Putamen (tissue), 1 donor: ENCODE measurements at regions not wholly inside any gene's neighbourhood (a gene's known extent, or its start where the extent isn't known, plus 50 kb on each side); places are given as distances from the start of the nearest gene placed in this dataset.
"Not testable (repeated sequence)": the region's sequence is repeated elsewhere in the genome, so short reads cannot be mapped to it uniquely, and the experiment has no call there.

ENCODE experiments used
- DNase-seq: peaks from one replicate; pipeline ENCODE4 v3.0.0-alpha.2; 2016; ENCODE audit warnings: low spot score

DNA sequence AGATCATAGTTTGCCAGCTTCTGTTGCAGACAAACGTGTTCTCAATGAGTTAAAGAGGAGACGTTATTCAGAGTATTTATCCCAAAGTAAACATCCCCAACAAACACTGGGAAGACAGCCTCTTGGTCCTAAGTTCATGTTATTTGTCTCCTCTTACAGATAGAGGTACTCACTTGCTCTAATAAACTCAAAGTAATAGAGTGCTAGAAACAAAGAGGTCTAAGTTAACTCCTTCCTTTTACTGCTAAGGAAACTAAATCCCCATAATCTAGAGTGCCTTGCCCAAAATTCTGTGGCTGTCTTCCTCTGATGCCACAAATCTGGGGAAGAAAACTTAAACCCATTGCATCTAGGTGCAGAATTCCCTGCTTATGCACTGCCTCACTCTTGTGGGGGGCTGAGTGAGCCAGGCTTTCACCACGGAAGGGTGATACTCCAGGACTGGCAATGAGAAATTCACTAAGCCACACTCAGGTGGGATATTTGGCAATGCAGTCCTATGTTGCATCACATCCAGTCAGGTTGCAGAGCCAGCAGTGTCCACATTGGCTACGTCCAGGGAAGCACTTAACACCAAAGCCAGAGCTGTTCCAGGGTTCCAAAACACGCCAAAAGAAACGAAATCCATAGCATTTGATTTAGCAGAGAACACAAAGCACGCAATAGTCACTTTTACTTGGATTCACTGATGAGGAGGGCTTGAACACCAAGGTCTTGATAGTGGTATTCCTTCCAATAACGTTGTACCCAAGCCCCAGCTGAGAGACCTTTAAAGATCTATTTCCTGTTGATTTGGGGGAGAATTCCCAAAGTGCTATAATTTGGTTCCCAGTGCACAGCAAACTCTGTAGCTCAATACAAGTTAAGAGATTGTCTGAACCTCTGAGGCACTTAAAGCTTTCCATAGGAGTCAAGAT lies 81.0 kb upstream of the FOXQ1 start:
- no peak for DNase-seq

DNA sequence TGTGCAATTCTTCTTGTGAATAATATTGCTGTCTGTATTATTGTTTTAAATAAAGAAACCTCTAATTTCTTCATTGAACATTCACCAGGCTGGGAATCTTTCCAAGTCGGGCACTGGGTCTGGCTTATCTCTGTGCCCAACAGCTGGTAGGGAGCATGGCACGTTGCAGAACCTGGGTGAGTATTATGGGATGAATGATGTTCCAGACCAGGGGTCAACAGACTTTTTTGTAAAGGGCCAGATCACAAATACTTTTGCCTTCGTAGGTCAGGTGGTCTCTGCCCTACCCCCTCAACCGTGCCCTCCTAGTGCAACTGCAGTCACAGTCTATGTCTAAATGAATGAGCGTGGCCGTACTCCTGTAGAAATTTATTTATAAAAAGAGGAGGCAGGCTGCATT lies 81.6 kb upstream of the FOXQ1 start:
- DNase-seq: no peak

DNA sequence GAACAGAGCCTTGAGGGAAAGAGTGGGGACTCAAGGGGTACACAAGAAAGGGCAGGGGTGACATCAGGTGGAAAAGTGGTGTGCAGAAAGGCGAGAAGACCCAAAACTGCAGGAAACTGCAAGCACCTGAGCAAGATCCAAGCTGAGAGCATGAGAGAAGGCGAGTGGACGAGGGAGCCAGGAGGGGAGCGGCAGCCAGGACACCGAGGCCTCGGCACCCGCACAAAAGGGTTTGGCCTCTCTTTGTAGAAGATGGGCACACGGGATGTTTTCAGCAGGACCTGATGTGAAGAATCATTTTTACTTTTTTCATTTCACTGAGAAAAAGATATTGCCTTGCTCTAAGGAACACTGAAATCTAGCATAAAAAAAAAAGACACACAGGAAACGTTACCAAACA lies 82.1 kb upstream of the FOXQ1 start:
- DNase-seq: no peak

DNA sequence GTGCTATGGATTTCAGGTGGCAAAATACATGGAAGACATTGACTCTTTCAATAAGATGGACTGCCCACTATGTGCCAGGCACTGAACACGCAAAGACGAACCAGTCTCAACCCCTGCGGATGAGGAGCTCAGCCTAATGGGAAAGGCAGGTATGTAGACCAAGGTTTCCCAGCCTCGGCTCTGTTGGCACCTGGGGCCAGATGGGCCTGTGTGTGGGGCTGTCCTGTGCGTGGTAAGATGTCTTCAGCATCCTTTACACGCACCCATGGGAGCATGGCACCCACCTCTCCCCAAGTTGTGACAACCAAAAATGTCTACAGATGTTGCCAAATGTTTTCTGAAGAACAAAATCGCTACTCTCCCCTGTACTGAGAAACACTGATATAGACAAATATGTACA lies 82.6 kb upstream of the FOXQ1 start:
- DNase-seq: no peak

DNA sequence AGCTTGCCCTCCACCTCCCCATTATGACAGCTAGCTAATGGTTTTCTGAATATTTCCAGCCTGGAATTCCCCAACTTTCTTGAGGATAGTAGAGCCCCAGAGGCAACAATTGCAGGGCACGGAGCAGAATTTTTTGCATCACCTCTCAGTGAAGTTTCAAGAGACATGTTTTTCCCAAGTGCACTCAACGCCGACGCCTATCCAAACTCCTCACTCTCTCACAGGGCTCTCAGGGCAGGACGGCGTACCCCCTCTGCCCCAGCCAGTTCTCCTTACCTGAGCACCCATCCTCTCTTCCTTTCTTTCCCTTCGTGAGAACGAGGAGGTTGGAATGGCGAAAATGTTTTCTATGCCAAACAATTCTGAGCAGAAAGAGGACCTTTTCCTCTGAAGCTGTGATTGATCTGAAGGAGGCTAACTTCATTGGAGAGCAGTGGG lies 83.1 kb upstream of the FOXQ1 start:
- DNase-seq: no peak

DNA sequence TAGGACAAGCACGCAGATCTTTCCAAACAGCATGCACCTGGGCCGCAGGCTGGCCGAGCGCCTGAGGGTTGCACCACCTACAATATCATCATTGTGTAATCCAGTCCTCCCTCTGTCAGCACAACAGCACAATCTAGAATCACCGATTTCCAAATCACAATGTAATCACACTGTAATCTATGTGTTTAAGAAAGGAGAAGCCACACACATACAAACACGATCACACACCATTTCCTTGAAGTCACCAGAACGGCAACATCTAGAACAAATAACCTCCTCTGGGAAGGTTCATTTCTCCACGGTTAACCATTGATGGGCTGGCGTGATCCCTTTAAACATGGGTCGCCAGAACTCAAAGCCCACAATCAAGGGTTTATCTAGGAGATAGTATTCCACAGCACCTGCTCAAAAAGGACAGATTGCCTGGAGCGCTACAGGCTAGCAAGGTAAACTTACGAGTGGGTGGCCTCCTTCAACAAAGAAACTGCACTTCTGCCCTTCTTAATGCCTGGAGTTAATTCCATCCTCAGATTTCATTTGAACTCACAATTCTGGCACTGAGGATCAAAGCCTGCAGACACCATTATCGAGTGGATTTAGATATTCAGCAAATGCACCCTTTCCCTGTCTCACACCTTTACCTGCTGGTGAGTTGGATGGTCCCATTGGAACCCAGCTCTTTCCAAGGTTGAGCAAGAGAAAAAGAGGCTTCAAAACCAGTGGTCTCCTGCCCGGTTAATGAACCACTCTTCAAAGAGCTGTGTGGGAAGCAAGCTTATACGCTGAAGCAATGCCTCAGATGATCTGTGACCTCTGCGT lies 83.8 kb upstream of the FOXQ1 start:
- no peak for DNase-seq

DNA sequence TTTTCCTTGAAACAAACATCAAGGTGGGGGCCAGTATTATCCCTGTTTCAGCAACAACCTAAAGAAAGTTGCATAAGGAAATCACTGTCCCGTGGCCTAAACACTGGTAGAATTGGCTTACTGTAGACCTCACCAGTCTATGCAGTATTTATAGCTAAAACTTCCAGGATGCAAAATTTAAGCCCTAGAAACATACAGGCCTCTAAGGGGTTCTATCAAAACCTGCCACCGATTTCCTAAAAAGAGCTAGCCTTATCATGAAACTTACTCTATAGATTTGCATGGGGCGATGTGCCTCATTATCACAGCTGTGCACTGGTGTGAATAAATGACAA lies 84.3 kb upstream of the FOXQ1 start:
- DNase-seq: no peak

DNA sequence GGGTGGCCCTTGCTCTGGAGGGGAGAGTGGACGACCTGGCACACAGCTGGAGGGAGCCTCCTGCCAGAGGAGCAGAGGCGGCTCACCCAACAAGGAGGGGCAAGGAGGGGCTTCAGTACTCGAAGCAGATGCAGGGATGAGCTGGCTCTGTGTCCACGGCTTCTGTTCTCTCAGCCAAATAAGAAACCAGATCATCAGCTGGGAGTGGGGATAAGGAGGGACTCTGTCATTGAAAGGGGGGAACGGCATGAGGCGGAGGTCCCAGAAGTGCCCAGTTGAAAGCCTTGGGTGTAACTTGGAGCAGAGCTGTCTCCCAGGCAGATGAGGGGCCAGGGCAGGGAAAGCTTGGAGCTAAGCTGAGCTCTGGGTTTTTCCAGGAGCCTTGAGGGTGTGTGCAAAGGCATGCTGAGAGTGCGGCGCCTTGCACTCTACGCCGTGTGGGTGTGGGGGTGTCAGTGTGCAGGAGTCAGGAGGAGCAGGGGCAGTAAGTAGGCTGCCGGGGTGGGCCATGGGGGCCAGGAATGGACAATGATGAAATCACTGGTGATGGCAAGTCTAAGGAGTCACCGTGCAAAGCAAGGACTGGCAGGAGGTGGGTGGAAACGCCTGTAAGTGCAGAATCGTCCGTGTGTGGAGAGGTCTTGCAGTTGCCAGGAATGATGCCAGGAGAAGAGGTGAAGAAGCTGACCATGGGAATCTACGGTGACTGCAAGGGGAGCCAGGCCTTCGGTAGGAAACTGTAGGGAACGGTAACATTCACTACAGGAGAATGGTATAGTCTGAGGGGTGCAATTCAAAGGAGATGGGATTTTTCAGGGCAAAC lies 85.4 kb upstream of the FOXQ1 start:
- no peak for DNase-seq

DNA sequence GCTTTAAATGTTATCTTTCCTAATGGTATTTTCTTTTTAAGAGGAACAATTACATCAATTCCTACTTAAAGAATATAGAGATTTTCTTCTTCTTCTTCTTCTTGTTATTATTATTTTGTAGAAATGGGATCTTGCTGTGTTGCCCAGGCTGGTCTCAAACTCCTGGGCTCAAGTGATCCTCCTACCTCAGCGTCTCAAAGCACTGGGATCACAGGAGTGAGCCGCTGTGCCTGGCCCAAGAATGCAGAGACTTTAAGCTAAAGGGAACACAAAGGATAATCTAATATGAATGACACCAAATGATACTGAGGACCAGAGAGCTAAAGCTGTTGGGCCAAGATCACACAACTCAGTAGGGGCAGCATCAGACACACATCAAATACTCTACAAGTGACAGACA lies 87.4 kb upstream of the FOXQ1 start:
- no peak for DNase-seq

DNA sequence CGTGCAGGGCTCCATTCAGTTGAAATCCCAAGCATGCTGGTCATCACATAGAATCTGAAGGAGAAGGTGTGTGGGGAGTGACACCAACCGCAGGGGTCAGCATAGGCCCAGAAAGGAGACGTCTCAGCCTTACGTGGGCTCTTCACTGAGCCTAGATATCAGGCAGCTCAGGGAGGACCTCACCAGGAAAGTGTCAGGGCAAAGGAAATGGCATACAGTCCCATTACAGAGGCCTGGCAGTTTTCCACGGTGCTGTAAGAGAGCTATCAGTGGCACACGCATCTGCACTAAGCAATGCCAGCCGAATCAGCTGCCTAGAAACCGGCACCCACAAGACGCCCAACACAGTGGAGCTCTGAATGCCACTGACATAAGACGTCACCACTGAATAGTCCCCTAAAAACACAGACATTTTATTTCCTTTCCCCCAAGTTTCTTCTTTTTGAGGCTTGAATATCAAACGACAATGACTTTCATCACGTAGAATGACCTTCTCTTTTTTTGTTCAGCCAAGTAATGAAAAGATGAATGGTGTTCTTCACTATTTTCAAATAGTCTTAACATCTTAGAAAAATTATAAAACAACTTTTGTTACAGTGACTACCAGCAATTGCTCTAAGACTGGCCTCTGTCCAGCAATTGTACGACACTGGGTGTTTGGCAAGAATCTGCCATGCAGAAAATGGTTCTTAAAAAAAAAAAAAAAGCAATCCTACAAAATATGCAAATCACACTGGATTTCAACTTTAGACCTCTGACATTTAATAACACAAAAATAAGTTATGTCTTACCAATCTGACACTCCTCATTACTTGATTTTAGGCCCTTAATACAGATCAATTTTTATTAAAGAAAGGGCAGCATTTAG lies 88.9 kb upstream of the FOXQ1 start:
- DNase-seq: peak; percentile 65

DNA sequence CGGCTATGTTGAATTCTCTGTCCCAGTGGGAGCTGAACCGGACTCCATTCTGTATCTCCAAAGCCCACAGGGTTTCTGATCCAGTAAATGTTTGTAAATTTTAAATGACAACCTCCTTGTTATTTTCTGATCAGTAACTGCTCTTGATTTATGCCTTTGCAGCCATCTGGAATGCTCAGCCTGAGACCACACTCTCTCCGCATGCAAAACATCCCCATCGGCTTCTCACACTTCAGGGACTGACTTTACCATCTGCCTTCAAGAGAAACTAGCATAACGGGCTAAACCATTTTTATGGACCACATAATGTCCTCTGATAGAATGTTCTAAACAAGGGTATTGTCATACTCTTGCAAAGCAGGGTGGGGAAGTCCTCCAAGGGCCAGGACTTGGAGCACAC lies 94.5 kb upstream of the FOXQ1 start:
- DNase-seq: no peak

DNA sequence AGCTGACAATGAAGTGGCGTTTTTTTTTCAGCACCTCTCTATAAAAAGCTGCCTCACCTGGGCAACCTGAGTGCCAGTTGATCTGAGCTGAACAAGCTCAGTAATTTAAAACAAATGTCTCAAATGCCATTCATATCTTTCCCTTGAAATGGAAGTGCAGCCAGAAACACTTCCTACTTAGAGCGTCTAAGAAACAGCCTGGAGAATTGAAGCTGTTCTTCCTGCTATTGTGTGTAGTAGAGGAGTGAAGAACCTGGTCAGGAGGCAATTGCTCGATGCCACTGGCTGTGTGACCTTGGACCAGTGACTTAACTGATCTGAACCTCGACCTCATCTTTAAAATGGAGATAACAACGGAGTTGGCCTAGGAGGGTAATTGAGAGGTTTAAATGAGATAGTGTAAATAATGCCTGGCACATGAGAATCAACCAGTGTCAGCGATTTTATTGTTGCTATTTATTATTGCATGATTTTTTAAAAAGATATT lies 95.4 kb upstream of the FOXQ1 start:
- no peak for DNase-seq

DNA sequence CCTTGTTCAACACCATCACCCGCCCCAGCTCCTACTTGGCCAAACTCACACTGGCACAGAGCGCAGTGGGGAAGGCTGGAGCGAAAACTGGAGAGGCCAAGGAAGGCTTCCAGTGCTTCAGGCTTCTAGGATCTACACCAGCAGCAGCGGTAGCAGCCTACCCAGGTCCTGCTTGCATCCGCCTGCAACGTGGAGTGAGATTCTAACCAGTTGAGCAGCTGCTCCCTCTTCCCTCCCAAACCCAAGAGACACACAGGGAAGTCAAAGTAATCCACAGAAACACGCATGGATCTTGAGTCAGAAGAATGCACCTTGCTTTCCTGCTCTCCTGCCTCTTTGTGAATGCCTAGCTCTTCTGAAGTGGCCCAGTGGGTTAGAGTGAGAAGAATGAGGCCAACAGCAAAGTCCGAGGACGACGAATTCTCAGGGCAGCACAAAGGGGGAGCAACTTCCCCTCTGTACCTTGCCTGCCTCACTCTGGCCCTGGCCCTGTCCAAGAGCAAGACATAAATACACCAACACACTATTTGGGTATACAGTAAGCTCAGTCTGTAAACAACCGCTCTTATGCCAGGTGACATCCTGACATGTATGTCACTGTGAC lies 95.9 kb upstream of the FOXQ1 start:
- DNase-seq: no peak

DNA sequence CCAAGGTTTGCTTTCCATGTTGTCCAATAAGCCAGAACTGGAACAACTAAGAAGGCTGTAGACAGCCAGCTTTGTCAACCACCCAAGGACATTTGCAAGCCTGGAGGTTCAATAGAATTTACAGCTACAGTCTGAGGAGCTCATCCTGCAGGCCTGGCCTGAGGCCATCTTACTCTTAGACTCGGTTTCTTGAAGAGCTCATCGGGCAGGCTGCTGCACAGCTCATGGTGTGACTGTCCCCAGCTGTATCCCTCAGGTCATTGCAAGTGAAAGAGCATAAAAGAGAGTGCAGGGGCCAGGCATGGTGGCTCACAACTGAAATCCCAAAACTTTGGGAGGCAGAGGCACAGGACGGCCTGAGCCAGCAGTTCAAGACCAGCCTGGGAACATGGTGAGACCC lies 96.9 kb upstream of the FOXQ1 start:
- DNase-seq: no peak

DNA sequence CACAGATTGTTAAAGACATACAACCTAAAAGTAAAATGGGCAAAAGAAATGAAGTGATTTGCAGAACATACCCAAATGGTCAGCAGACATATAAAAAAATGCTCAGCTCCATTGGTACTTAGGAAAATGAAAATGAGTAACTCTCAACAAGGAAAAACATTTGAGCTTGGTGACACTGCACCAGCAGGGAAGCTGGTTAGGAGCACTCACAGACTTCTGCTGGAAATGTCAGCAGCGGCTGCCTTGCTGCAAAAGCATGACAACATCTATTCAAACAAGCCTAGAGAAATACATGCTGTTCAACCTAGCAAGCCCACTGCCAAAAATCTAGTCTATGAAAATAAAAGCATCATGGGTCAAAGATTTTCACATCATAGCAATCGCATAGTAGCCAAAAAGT lies 99.0 kb upstream of the FOXQ1 start:
- no peak for DNase-seq

DNA sequence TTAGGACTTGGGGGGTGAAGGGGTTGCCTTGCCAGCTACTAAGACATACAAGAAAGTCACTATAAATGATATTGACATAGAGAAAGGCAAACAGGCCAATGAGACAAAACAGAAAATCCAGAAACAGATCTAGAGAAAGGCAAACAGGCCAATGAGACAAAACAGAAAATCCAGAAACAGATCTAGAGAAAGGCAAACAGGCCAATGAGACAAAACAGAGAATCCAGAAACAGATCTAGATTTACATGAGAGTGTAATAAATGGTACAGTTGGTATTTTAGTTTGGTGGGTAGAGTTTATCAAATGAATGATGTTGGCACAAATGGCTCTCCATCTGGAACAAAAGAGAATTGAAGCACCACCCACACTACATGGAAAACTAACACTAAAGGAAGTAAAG lies 99.8 kb upstream of the FOXQ1 start:
- not testable (repeated sequence) for DNase-seq

DNA sequence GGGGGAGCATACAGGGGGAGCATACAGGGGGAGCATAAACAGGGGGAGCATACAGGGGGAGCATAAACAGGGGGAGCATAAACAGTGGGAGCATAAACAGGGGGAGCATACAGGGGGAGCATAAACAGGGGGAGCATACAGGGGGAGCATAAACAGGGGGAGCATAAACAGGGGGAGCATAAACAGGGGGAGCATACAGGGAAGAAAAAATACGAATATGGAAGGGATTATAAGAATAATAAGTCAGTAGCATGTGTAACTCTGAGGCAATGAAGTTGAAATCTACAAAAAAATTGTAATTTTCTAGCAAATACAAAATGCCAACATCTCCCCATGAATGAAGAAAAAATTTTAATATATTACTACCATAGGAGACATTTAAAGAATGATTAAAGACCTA lies 101.3 kb upstream of the FOXQ1 start:
- DNase-seq: not testable (repeated sequence)

DNA sequence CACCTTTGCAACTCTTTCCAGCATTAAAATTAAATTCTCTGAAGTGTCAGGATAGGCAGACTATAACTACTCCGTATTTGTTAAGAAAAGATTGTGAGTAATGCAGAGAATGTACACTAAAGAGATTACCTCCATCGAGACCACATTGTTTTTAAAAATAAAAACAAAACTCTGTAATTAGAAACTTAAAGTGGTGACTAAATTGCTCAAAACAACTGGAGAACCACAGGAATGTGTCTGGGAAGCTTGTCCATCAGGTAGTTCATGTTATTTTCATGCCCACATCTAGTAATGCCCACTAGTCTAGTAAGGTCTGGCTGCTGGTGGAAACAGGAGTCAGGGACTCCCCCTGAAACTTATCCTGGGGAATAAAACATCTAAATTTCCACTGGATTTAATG lies 103.0 kb upstream of the FOXQ1 start:
- DNase-seq: no peak

DNA sequence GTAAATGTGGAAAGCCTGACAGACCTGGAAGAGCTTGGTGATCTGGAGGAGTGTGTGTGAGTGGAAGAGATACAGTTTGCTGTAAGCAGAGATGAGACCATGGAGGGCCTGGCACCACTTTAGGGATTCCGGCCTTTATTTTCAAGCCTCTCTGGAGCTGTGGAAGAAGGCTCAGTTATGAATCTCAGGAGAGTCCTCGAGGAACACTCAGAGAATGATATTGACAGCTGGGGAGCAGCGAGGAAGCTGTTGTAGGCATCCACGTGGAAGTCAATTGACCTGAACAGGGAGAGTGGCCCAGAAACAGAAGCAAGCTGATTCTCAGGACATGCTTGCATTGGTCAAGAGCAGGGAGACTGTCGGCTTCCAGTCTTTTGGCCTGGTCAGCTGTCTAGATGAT lies 108.4 kb upstream of the FOXQ1 start:
- no peak for DNase-seq

DNA sequence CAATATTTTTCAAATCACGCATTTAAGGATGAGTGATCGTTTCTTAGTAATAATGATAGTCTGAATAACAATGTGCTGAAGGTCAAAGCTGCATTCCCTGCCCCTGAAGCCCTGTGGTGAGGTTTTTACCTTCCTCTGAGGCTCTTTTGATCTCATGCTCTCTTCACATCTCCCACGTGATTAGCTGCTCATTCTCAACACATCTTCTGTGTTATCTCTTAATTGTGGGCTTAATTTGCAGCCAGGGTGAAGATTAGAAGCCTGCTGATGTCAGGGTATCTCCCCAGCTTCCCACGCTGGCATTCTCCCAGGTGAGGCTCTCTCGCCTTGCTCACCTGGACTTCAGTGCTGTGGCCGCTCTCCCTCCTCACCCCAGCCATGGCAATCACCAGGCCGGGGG lies 109.7 kb upstream of the FOXQ1 start:
- DNase-seq: no peak
